ENCODE measurements at regions not wholly inside any gene's neighbourhood (a gene's known extent, or its start where the extent isn't known, plus 50 kb on each side); places are given as distances from the start of the nearest gene placed in this dataset.
"Not testable (repeated sequence)": the region's sequence is repeated elsewhere in the genome, so short reads cannot be mapped to it uniquely, and the experiment has no call there.

DNA sequence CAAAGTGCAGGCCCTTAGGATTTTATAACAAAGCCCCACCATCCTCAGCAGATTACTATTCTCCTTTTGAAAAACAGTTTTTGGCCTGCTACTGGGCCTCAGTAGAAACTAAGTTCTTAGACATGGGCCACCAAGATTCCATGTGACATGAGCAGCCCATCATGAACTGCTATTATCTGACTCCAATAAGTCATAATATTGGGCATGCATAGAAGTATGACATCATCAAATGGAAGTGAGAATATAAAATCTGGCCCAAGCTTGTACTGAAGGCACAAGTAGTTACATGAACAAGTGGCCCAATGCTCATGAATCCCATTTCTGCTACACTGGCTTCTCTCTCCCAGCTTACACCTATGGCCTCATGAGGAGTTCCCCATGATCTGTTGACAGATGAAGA lies 404.8 kb downstream of the EPHA5 start:
- no peak for DNase-seq

DNA sequence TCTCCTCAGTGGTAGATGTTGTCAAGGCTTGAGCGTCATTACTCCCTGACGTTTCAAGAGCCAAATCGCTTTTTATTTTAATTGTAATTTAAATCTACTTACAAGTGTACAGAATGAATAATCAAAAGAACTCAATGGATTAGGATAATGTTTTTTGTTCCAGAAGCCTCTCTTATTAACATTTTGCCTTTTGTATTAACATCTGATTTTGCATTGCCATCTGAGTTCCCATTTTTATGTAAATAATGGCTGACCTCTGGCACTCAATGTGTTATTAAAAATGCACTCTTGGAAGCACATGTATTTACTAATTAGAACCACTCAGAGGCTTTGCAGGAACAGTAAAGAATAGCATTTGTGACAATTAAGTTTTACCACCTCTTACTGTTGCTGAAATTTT lies 411.0 kb downstream of the EPHA5 start:
- DNase-seq: no peak

DNA sequence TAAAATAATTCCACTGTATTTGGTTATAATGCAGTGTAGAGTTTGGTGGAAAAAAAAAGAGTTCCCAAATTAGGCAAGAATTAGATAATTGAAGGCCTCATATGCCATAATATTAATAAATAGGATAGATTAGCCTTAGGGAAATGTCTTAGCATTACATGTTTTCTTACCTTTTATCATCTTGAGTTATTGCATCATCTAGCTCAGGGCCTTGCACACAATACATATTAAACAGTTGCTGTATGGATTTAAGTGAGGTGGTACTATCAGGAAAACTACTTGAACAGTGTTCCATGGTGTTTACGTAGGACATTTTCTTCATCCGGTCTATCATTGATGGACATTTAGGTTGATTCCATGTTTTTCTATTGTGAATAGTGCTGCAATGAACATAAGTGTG lies 419.4 kb downstream of the EPHA5 start:
- DNase-seq: no peak

DNA sequence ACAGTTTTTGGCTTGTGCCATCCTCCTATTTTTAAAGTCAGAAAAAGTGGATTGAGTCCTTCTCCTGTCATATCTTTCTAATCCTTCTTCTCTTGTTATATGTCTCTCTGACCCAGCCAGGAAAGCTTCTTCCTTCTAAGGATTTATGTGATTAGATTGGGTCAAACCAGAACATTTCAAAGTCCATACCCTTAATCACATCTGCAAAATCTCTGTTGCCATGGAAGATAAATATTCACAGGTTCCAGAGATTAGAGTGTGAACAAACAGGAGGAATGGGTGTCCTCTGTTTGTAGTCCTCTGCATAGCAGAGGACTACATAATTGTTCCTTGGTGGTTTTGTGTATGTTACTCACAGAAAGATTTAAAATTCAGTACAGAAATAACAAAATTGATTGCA lies 421.2 kb downstream of the EPHA5 start:
- DNase-seq: no peak

DNA sequence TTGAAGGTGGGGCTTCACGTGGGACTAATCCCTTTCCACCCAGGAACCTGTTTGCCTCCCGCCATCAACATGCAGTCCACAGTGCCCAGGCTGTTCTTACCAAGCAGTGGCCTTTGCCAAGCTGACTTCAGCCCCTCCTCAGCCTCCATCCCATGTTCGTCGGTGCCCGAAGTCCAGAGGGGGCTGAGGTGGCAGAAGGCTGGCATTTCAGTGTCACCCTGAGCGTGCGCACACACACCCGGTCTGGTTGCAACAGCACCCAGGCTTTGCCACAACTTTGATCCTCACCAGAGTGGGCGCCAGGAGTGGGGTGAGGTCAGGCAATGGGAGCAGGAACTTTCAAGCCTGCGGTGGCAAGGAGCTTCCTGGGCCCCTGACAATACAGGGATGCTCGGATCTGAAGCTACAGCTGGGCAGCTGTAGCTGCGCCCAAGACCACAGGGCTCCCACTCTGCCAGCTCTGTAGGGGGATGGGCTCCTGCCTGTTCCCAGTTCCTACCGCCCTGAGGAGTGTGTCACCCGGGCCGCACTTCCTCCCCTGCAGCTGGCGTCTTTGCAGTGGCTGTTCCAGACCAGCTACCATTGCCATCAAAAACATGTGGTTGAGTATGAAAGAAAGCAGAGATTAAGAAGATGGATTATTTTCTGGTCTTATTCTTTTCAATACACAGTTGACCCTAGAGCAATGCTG lies 428.0 kb downstream of the EPHA5 start:
- no peak for DNase-seq

DNA sequence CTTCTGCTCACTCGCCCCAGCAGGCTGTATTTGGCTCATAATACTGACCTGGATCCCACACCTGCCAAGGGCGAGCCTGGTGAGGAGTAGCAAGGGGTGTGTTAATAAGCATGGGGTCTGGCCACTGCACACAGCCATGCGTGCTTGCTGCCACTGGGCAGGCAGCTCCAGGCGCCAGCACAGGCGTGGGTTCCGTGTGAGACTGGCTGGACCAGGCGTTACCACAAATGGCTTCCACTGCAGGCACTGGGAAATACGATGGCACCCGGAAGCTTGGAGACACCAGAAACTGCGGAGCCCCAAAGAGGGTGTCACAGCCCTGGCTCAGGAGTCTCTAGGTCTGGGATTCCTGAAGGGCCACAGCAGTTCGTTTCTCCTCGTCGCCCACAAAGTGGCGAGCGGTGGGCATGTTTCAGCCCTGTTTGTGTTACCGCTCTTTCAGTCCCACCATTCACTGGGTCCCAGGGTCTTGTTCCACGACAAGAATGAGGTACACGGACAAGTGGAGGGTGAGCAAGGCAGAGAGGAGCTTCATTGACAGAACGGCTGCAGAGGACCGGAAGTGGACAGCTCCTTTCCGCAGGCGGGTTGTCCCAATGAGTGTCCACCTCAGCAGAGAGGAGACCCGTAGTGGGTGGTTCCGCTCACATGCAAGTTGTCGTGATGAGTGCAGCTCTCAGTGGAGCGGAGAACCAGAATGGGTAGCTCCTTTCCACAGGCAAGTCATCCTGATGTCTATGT lies 428.9 kb downstream of the EPHA5 start:
- no peak for DNase-seq

DNA sequence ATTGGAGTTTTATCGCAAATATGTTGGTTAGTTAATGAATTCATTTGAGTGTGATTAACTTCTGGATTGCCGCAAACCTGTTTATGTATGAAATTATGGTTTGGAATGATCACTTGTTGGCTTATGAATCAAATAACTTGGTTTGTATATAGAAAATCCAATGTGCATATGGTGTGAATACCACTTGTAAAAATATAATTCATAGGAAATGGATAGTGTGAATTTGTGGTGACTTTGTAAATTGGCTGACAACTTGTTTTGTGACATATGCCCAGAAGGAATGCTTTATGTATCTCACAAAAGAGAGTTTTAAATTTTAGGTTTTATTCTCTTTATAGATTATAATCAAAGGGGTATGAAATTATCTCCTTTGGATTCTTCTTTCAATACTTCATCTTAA lies 436.2 kb downstream of the EPHA5 start:
- no peak for DNase-seq

DNA sequence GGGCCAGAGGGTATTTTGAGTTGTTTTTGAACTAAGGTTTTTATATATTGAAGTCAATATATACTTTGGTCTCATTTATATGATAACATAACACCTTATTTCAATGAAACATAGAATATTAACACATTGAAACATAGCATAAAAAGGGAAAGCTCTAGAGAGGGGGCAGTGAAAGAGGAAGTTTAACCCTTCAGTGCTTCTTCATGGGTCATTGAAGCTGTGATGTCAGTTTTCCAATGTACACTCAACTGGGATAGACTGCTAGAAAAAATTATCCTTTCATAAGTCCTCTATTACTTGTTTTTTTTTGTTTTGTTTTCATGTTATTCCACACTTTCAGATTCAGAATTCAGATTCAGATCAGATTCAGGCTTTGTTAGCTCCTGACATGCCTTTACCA lies 442.7 kb downstream of the EPHA5 start:
- DNase-seq: no peak

DNA sequence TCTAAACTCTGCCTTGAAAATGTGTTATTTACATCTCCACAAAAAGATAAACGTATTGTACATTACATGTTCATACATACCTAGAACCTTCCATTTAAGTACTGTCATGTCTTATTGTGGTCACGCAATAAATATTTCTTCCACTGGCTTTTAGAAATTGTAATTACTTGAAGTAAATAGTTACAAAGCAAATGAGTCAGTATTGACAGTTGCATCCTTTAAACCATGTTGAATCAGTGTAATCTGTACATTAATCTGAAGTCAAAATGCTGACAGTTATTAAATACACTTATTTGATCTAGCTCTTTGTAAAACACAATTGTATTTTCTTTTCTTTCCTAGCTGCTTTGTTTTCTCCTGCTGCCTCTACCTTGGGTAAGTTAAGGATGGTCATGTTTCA lies 446.7 kb downstream of the EPHA5 start:
- DNase-seq: no peak

DNA sequence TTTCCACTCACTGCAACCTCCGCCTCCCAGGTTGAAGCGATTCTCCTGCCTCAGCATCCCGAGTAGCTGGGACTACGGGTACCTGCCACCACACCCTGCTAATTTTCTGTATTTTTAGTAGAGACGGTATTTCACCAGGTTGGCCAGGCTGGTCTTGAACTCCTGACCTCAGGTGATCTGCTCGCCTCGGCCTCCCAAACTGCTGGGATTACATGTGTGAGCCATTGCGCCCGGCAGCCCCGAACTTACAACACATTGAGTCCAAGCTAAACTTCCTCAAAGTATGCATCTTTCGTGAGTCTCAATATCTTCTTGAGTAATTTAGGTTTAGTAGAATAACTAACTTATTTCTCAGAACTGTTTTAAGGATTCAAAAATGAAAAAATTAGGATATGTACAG lies 447.2 kb downstream of the EPHA5 start:
- DNase-seq: not testable (repeated sequence)

DNA sequence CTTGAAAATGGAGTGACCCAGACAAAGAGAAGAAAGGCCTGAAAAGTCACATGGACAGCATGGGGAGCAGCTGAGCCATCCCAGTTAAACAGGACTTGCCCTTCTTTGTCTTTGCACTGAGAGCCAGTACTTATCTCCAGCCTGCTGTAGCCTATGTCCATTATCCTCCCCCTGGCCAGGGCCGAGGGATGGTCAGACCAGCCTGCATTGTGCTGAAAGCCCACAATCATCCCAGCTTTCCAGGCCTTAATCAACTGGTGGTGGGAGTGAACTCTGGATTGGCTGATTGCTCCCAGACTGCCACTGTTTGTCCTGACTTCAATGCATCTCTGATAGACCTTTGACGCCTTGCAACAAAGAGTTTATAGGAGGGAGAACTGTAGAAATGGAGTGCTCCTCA lies 453.1 kb downstream of the EPHA5 start:
- no peak for DNase-seq

DNA sequence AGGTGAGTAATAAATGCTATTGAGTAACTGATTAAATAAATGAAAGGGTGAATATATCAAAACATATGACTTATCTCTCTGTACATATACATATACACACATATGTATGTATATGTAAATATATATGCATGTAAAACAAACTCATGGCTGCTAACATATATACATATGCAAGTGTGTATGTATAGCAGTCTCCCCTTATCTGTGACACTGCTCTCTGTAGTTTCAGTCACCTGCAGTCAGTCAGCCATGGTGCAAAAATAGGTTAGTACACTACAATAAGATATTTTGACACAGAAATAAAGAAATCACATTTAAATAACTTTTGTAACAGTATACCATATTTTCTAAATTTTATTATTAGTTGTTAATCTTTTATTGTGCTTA lies 467.4 kb downstream of the EPHA5 start:
- DNase-seq: no peak

DNA sequence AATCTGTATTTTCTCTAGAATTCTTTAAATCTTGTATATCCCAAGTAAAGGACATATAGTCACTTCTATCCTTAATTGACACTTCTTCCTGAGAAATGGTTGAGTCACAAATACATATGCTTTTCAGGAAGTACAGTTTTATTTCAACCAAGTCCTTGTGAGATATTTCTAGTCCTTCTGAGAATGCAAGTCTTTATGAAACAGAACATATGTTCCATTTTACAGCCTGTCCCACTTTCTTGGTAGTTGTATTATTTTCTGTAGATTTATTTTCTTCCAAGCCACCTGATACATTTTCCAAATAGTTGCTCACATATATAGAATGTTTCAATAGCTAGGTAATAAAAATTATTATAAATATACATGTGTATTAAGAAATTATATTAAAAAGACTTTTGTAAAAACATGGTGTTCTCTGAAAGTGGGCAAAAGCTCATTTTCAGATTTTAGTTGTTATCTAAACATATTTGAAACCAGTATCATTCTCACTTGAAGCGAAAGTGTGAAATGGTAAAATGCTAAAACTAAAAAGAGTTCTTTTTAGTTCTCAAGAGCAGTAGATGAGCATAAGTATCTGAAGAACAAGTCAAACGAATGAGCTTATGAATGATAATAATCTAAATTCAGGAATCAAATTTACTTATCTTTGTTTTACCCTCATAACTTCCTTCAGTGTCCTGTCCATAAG lies 468.0 kb downstream of the EPHA5 start:
- no peak for DNase-seq

DNA sequence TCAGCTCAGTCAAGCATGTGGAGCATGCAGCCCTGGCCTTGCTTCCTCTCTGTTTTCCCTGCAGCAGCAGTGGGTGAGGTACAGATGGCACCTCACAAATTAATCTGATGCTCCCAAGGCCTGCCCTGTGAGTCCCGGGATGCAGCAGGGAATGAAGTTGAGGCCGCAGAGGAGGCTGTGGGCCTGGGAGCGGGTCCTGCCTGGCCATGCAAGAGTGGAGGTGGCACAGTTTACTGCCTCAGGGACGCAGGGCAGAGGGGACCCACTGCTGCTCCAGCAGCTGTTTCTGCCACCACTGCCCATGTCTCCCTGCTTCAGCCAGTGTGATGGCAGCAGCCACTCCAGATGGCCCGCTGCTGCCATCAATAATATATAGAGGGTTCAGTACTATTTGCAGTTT lies 474.6 kb downstream of the EPHA5 start:
- DNase-seq: no peak

DNA sequence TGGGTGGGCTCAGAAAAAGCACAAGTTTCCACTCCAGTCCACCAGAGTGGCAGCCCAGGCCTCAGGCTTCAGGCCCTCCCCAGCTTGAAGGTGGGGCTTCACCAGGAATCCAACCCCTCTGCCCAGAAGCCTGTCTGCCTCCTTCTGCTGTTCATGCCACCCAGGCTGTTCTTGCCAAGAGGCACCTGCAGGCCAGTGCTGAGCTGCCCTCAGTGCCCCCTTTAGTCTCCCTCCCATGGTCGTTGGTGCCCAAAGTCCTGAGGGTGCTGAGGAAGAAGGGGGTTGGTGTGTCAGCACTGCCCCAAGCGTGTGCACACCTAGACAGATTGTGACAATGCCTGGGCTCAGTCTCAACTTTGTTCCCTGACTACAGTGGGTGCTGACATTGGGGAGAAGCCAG lies 475.3 kb downstream of the EPHA5 start:
- no peak for DNase-seq

DNA sequence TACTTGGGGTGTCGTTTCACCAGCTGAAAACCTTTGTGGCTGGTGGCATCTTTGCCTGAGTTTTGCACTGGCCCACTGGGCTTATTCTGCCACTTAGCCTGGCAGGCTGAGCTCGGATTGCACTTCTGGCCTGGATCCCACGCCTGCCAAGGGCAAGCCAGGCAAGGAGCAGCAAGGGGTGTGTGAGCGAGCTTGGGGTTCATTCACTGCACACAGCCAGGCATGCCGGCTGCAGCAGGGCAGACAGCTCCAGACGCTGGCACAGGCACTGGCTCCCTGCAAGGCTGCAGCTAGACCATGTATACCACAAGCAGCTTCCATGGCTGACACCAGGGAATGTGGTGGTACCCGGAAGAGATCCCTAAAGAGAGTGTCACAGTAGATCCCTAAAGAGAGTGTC lies 476.3 kb downstream of the EPHA5 start:
- no peak for DNase-seq

DNA sequence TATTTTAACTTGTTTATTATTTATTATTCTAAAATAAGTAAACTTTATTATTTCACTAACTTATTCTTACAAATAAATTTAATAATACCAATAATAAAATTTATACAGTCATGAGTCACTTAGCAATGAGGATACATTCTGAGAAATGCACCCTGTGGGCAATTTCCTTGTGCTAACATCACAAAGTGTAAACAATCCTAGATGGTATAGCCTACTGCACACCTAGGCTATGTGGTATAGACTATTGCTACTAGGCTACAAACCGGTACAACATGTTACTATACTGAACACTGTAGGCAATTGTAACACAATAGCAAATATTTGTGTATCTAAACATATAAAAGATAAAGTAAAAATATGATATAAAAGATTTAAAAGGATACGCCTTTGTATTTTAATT lies 479.5 kb downstream of the EPHA5 start:
- no peak for DNase-seq

DNA sequence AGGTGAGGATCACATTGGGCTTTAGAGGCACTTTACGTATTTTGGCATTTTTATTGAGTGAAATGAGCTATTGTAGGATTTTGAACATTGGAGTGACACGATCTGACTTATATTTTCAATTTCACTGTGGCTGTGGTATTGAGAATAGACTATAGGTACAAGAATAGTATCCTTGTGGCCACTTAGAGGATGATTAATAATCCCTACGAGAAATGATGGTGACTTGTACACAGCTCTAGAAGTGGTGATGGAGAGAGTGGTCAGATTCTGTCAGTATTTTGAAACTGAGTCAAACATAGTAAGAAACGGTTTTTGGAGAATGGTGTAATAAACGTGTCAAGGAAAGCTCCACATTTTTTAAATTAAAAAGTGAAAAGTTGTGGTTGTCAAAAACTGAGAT lies 494.7 kb downstream of the EPHA5 start:
- no peak for DNase-seq

DNA sequence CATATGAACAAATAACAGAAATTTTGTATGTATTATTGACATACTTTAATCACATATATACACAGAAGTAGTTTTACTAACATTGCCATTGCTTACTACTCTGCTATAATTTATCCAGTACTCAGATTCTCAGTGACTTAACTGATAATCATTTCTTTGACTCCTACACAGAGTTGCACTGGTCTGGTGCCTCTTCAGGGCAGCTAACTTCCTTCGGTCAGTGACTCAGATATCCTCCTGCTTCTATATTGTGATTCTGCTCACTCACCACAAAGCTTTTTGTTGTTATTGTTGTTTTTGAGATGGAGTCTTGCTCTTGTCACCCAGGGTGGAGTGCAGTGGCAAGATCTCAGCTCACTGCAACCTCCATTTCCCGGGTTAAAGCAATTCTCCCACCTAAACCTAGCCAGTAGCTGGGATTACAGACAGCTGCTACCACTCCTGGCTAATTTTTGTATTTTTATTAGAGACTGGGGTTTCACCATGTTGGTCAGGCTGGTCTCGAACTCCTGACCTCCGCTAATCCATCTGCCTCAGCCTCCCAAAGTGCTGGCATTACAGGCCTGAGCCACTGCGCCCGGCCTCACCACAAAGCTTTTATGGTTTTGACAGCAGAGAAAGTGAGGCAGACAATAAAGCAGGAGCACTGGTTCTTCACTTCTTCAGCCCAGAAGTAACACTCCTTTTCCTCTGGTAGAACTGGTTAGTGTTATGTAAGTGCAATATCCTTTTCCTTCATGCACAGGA lies 499.3 kb downstream of the EPHA5 start:
- no peak for DNase-seq

DNA sequence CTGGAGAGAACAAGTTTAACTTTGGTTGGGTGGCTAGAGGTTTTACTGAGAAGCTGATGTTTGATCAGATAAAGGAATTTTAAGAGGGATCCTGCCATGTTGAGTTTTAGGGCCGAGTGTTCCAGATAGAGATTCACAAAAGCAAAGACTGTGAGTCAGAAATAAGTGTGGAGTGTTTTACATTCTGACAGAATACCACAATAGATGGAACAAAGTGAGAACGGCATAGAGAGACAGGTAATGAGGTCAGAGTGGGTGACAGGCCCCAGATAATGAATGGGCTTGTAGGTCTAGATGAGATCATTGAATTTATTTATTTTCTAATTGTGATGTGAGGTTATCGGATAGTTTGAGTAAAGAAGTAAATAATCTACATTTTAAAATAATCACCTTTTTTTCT lies 502.6 kb downstream of the EPHA5 start:
- DNase-seq: no peak

DNA sequence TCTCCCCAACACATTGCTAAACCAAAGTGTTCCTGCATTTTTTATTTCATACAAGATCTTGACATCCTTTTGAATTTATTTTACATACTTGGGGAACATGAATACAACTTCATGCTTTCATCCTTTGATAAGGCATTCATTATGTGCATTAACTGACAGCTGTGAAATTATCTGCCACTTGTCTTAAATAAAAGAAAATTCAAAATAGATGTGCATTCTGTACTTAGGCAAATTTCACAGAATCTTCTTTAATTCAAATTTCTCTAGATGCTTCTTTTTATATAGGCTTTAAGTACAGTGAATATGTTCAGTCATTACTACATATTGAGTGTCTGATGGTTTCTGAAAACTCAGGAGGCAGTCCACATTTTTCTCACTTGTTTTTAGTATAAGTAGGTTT lies 518.1 kb downstream of the EPHA5 start:
- DNase-seq: no peak

DNA sequence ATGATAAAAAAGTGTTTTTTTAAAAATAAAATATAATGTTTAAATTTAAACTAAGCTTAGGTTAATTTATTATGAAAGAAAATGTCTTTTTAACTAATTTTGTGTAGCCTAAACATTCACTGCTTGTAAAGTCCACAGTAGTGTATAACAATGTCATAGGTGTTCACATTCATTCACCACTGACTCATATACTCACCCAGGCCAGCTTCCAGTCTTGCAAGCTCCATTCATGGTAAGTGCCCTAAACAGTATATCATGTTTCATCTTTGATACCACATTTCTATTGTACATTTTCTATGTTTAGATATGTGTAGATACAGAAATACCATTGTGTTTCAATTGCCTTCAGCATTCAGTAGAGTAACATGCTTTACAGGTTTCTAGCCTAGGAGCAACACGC lies 530.3 kb downstream of the EPHA5 start:
- no peak for DNase-seq

DNA sequence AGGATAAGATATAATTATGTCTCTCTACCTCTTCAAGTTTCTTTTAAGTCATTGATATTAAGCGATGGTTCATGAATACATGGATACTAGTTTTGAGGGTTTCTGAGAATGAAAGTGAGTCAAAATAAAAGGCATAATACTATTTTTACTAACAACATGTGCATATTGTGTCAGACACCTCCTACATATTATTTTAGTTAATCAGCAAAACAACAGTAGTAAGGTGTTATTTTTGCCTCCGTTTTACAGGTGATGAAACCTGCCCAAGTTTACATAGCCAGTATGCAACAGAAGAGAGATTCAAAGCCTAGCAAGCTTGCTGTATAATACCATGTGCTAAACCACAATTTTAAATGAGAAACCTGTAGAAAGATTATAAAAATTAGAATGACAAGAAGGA lies 544.1 kb downstream of the EPHA5 start:
- no peak for DNase-seq

DNA sequence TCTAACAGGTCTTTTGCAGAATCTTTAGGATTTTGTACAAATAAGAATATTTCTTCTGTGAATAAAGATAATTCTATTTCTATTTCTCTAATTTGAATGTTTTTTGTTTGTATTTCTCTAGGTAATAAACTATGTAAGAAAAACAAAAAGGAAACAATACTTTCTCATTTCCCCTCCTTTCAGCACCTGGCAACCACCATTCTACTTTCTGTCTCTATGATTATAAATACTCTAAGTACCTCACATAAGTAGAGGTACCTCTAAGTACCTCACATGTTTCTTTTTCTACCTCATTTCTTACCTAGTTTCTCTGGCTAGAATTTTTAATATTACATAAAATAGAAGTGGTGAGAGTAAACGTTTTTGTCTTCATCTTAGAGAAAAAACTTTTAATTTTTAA lies 550.0 kb downstream of the EPHA5 start:
- DNase-seq: no peak
